ENCODE measurements at regions not wholly inside any gene's neighbourhood (a gene's known extent, or its start where the extent isn't known, plus 50 kb on each side); places are given as distances from the start of the nearest gene placed in this dataset.

- TF ChIP-seq ZNF529 (tag by site-specific recombination; IDR thresholded peaks at IDR 0.05; ENCODE audit: insufficient replicate concordance) (no peak), ZSCAN30 (tag by site-specific recombination; IDR thresholded peaks at IDR 0.05) (no peak), SALL2 (tag by site-specific recombination; IDR thresholded peaks at IDR 0.05; ENCODE audit: borderline replicate concordance) (no peak), ATF2 (tag by site-specific recombination; IDR thresholded peaks at IDR 0.05; ENCODE audit: low read depth) (no peak), ZNF76 (tag by site-specific recombination; IDR thresholded peaks at IDR 0.05; ENCODE audit: borderline replicate concordance, low read depth) (no peak), ZFP3 (tag by site-specific recombination; IDR thresholded peaks at IDR 0.05; ENCODE audit: low read depth) (no peak)
Measured at GRCh38 chr13:47413112-47413511, 516.3 kb upstream of the HTR2A start.

GRCh38 chr13:47409778-47410177 is 512.9 kb upstream of the HTR2A start:
- Histone ChIP-seq H3K36me3 (ENCODE audit: control insufficient read depth in 2 of 2, insufficient read depth in 1 of 2, low read length in 2 of 2) (no peaks in the 10 kb centered on the region), H3K9me3 (ENCODE audit: control insufficient read depth, insufficient read depth, low read depth, low read length) (no peaks in the 10 kb centered on the region), H3K4me3 (ENCODE audit: low read depth, low read length) (no peak overlapping the region), H3K4me1 (ENCODE audit: control insufficient read depth, insufficient read depth, low read length) (no peaks in the 10 kb centered on the region), H3K27ac (ENCODE audit: extremely low read depth, low read depth, low read length) (no peak overlapping the region)
- ChIA-PET CTCF (no interaction called here), POLR2A (no interaction called here)
- TF ChIP-seq ZNF623 (tag by site-specific recombination; IDR thresholded peaks at IDR 0.05) = no peak
- TF ChIP-seq ZNF433 (tag by site-specific recombination; IDR thresholded peaks at IDR 0.05; ENCODE audit: low read depth) = no peak
- no peak for TF ChIP-seq ZNF639 (tag by site-specific recombination; IDR thresholded peaks at IDR 0.05)

More at GRCh38 chr13:47413112-47413511, 516.3 kb upstream of the HTR2A start:
- ChIA-PET CTCF (no interaction called here), POLR2A (no interaction called here)
- H3K36me3 ChIP-seq (ENCODE audit: control insufficient read depth in 2 of 2, insufficient read depth in 1 of 2, low read length in 2 of 2) = no peaks in the 10 kb centered on the region
- H3K4me1 ChIP-seq (ENCODE audit: control insufficient read depth, insufficient read depth, low read length) = no peaks in the 10 kb centered on the region
- no peak overlapping the region for H3K27ac ChIP-seq (ENCODE audit: extremely low read depth, low read depth, low read length)
- no peaks in the 10 kb centered on the region for H3K9me3 ChIP-seq (ENCODE audit: control insufficient read depth, insufficient read depth, low read depth, low read length)
- no peak overlapping the region for H3K4me3 ChIP-seq (ENCODE audit: low read depth, low read length)

DNA sequence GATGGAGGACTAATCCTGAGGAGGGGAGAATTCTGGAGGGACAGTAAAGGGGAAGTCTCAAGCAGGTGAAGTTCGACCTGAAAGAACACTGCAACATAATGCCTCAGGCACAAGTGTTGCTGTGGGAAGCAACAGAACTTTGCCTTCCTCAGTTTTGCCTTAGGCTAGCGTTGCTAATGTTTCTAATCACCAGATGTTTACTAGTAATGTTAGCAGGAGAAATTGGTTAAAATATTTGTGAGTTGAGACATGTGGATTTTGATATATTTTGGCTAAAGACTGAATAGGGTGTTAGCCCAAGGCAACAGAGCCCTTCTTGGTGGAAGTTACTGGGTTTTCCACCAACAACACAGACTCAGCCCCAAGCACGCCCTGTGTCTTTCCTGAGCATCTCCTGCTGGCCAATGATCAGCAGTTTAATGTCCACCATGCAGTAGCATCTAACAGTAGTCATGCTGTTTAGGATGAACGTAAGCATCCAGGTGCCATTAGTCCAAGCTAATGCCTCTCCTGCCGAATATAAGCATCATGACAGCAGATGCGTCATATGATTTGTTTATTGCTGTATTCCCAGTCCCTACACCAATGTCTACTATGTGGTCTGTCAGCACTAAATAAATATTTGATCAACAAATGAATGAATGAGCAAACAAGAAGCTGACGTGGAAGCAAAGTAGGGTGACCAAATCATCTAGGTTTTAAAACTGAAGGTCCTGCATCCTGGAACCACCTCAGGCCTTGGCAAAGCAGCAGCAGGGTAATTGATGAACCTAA is 511.9 kb upstream of the HTR2A start:
- POLR2A ChIA-PET = no interaction called here
- TF ChIP-seq REPIN1 (tag by site-specific recombination; IDR thresholded peaks at IDR 0.05; ENCODE audit: low read depth) (no peak), MYNN (tag by site-specific recombination; IDR thresholded peaks at IDR 0.05; ENCODE audit: borderline replicate concordance) (no peak), MZF1 (tag by site-specific recombination; IDR thresholded peaks at IDR 0.05; ENCODE audit: borderline replicate concordance) (no peak), ZNF140 (tag by site-specific recombination; IDR thresholded peaks at IDR 0.05) (no peak), ZSCAN23 (tag by site-specific recombination; IDR thresholded peaks at IDR 0.05) (no peak), ZNF155 (tag by site-specific recombination; IDR thresholded peaks at IDR 0.05) (no peak), ZNF830 (tag by site-specific recombination; IDR thresholded peaks at IDR 0.05; ENCODE audit: low read depth) (no peak), OVOL3 (tag by site-specific recombination; IDR thresholded peaks at IDR 0.05) (no peak), ZNF747 (tag by site-specific recombination; IDR thresholded peaks at IDR 0.05) (no peak), ZNF785 (tag by site-specific recombination; IDR thresholded peaks at IDR 0.05) (no peak), ZNF560 (tag by site-specific recombination; IDR thresholded peaks at IDR 0.05; ENCODE audit: borderline replicate concordance) (no peak)
- CTCF ChIA-PET = interaction anchor here (0.6 kb wide), 1 partner anchor 444 kb away, joined by 3 read pairs; no protein-coding TSS in a partner anchor
- Histone ChIP-seq H3K4me1 (ENCODE audit: control insufficient read depth, insufficient read depth, low read length) (no peaks in the 10 kb centered on the region), H3K4me3 (ENCODE audit: low read depth, low read length) (no peak overlapping the region), H3K27ac (ENCODE audit: extremely low read depth, low read depth, low read length) (no peak overlapping the region), H3K9me3 (ENCODE audit: control insufficient read depth, insufficient read depth, low read depth, low read length) (no peaks in the 10 kb centered on the region), H3K36me3 (ENCODE audit: control insufficient read depth in 2 of 2, insufficient read depth in 1 of 2, low read length in 2 of 2) (no peaks in the 10 kb centered on the region)
